Smooth muscle cell (in vitro differentiated cells): ENCODE measurements at regions not wholly inside any gene's neighbourhood (a gene's known extent, or its start where the extent isn't known, plus 50 kb on each side); places are given as distances from the start of the nearest gene placed in this dataset.

Experiments used
- DNase-seq: peaks from one replicate; lab custom pipeline; 2025; ENCODE audit not compliant: unreplicated experiment; lab: John Stamatoyannopoulos, UW
- H2AFZ ChIP-seq: fragments of 200-600 bp; sonication (generic); 2 replicates; pipeline ENCODE4 v1.6.0; 2016; ENCODE audit warnings: antibody characterized with exemption, low read depth, mild to moderate bottlenecking
- H3F3A ChIP-seq: fragments of 200-600 bp; sonication (generic); 2 replicates; pipeline ENCODE4 v1.6.0; 2017; ENCODE audit warnings: antibody characterized with exemption, low read depth
- H3K27ac ChIP-seq: fragments of 200-600 bp; sonication (generic); 2 replicates; pipeline ENCODE4 v1.5.1; 2016; ENCODE audit warnings: low read depth, mild to moderate bottlenecking
- H3K27me3 ChIP-seq: fragments of 200-600 bp; sonication (generic); 2 replicates; pipeline ENCODE4 v1.6.1; 2016; ENCODE audit warnings: low read depth, mild to moderate bottlenecking
- H3K36me3 ChIP-seq: fragments of 200-600 bp; sonication (generic); 2 replicates; pipeline ENCODE4 v1.5.1; 2016; ENCODE audit warnings: low read depth
- H3K4me1 ChIP-seq: fragments of 200-600 bp; sonication (generic); 2 replicates; pipeline ENCODE4 v1.5.1; 2016; ENCODE audit warnings: low read depth
- H3K4me2 ChIP-seq: fragments of 200-600 bp; sonication (generic); 2 replicates; pipeline ENCODE4 v1.6.0; 2016; ENCODE audit warnings: mild to moderate bottlenecking
- H3K4me3 ChIP-seq: fragments of 200-600 bp; sonication (generic); 2 replicates; pipeline ENCODE4 v1.5.1; 2016; ENCODE audit warnings: mild to moderate bottlenecking
- H3K79me2 ChIP-seq: fragments of 200-600 bp; sonication (generic); 2 replicates; pipeline ENCODE4 v1.6.0; 2016; ENCODE audit warnings: low read depth, mild to moderate bottlenecking
- H3K9ac ChIP-seq: fragments of 200-600 bp; sonication (generic); 2 replicates; pipeline ENCODE4 v1.6.0; 2016; ENCODE audit warnings: low read depth
- H3K9me3 ChIP-seq: fragments of 200-600 bp; sonication (generic); replicated peaks from 2 replicates; pipeline ENCODE4 v1.5.1; 2016; ENCODE audit warnings: low read depth
- H4K20me1 ChIP-seq: fragments of 200-600 bp; sonication (generic); 2 replicates; pipeline ENCODE4 v1.6.0; 2016; ENCODE audit warnings: low read depth
- CTCF ChIP-seq: fragments of 200-600 bp; sonication (generic); IDR thresholded peaks from 2 replicates; pipeline ENCODE4 v1.5.1; 2017; ENCODE audit warnings: borderline replicate concordance, mild to moderate bottlenecking, antibody characterized with exemption; ENCODE audit not compliant: insufficient read depth, poor library complexity, severe bottlenecking
- WGBS: methylation state at CpG from one replicate; pipeline ENCODE4 v1.1.7; 2016; ENCODE audit warnings: low lambda C conversion rate; 5-methylcytosine and 5-hydroxymethylcytosine counted together

- TF ChIP-seq CTCF, result no peak
- Histone ChIP-seq H3K9me3 (no peaks in the 10 kb centered on the region), H3K4me1 (no peaks in the 10 kb centered on the region), H3K27me3 (no peaks in the 10 kb centered on the region), H3K36me3 (no peaks in the 10 kb centered on the region), H4K20me1 (no peaks in the 10 kb centered on the region), H3K27ac (peak overlapping the region; percentile 1), H3K4me3 (no peak overlapping the region), H2AFZ (no peak overlapping the region), H3K79me2 (no peaks in the 10 kb centered on the region), H3K9ac (no peak overlapping the region), H3F3A (no peaks in the 10 kb centered on the region), H3K4me2 (no peak overlapping the region)
- WGBS, result 88% methylated on average over 1 of the region's 1 CpG
- no peak for DNase-seq
Observed at GRCh38 chr10:4596951-4597350, 229.1 kb upstream of the AKR1E2 start.

DNA sequence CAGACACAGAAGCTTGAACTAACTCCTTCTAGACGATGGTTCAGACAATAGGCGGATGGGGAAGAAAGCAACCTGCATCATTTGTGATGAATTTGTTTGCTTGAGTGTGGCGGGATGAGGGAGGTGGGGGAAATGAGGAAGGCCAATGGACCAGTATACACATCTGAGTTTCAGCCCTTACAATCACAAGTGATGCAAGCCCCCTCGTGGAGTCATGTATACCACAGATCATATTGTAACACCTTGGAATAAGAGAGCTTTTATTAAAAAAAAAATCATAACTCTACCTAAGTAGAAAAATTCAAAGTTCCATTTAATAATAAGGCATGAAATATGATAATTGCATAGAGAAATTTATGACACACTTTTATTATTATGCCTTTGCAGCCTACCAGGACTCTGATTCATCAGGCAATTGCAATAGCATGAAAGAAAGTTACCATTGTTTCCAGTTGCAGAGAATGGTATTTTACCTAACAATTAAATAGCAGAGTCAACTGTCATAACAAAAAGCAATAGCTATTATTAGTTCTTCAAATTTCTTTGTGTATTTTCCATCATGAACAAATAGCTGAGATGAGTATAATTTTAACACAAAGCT, 230.2 kb upstream of the AKR1E2 start:
- Histone ChIP-seq H3K4me1 (no peaks in the 10 kb centered on the region), H3K9ac (no peak overlapping the region), H3K27ac (no peak overlapping the region), H3K4me3 (no peak overlapping the region), H2AFZ (no peak overlapping the region), H3K27me3 (no peaks in the 10 kb centered on the region), H3K36me3 (no peaks in the 10 kb centered on the region), H3K4me2 (no peak overlapping the region), H3F3A (no peaks in the 10 kb centered on the region), H3K9me3 (no peaks in the 10 kb centered on the region), H4K20me1 (no peaks in the 10 kb centered on the region), H3K79me2 (no peaks in the 10 kb centered on the region)
- WGBS, result 95% methylated on average over 4 of the region's 4 CpGs
- TF ChIP-seq CTCF, result no peak
- no peak for DNase-seq

DNA sequence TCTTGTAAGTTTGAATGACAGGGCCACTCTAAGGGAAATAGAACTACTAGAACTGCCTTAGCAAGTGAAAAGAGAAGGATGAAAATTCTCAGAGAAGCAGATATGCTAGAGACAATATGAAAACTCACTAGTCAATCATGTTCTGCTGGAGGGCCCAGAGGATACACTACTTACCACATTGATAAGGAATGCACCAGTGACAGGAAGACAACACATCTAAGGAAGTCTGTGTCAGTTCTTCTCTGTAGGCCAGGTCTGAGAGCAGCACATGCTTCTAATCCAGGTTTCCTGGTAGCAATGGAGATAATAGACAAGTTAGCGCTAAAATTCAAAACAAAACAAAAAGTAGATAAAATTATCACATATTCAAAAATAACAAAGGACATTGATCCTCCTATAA, 235.2 kb upstream of the AKR1E2 start:
- H4K20me1 ChIP-seq, result no peaks in the 10 kb centered on the region
- no peak overlapping the region for H3K4me2 ChIP-seq
- no peaks in the 10 kb centered on the region for H3K79me2 ChIP-seq
- H3K36me3 ChIP-seq, result no peaks in the 10 kb centered on the region
- no peaks in the 10 kb centered on the region for H3F3A ChIP-seq
- no peak overlapping the region for H2AFZ ChIP-seq
- no peak for DNase-seq
- H3K4me1 ChIP-seq, result no peaks in the 10 kb centered on the region
- TF ChIP-seq CTCF, result no peak
- H3K27ac ChIP-seq, result no peak overlapping the region
- H3K27me3 ChIP-seq, result no peaks in the 10 kb centered on the region
- no peak overlapping the region for H3K9ac ChIP-seq
- 100% methylated on average over 1 of the region's 1 CpG for WGBS
- H3K4me3 ChIP-seq, result no peak overlapping the region
- H3K9me3 ChIP-seq, result no peaks in the 10 kb centered on the region

DNA sequence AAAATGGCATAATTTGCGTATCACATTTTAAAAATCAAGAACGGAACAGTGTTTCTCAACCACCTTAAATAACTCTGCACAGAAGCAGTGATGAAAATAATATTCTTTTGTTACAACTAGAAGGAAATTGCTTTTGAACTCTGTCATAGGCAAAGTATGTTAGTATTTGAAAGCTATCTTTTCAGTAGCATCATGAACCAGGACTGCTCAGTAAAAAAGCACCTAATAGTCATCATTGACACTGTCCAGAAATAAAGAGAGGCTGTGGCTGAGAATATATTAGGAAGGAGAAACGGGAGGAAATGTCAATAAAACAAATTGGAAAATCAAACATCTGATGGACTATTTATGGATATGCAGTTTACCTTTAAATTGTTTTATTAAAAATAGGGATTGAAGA, 237.2 kb upstream of the AKR1E2 start:
- no peak overlapping the region for H3K9ac ChIP-seq
- no peaks in the 10 kb centered on the region for H3K9me3 ChIP-seq
- no peaks in the 10 kb centered on the region for H3K79me2 ChIP-seq
- no peak for DNase-seq
- H3F3A ChIP-seq, result no peaks in the 10 kb centered on the region
- no peaks in the 10 kb centered on the region for H4K20me1 ChIP-seq
- no peaks in the 10 kb centered on the region for H3K36me3 ChIP-seq
- no peak overlapping the region for H3K4me3 ChIP-seq
- no peak overlapping the region for H2AFZ ChIP-seq
- 83% methylated on average over 3 of the region's 3 CpGs for WGBS
- H3K27me3 ChIP-seq, result no peaks in the 10 kb centered on the region
- TF ChIP-seq CTCF, result no peak
- no peaks in the 10 kb centered on the region for H3K4me1 ChIP-seq
- H3K4me2 ChIP-seq, result no peak overlapping the region
- H3K27ac ChIP-seq, result no peak overlapping the region
